SK-N-DZ (cell line): ENCODE measurements at regions not wholly inside any gene's neighbourhood (a gene's known extent, or its start where the extent isn't known, plus 50 kb on each side); places are given as distances from the start of the nearest gene placed in this dataset.

Experiments
- DNase-seq: peaks from one replicate; pipeline ENCODE4 v3.0.0-alpha.2; 2015; ENCODE audit warnings: low spot score

DNA sequence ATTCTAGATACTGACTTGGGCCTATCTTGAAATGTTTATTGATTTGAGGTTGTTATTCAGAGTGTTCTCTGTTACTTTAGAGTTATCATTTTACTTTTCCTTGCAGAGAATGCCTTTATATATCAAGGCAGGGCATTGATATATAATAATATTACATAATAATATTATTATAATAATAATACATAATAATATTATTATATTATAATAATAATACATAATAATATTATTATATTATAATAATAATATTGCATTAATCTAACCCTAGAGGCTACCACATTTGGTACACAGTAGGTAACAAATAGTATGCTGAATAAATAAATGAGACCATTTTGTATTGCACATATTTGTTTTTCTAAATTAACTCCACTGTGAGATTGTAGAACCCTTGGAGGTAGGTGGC is 216.3 kb downstream of the EFHB start:
- DNase-seq, result no peak

DNA sequence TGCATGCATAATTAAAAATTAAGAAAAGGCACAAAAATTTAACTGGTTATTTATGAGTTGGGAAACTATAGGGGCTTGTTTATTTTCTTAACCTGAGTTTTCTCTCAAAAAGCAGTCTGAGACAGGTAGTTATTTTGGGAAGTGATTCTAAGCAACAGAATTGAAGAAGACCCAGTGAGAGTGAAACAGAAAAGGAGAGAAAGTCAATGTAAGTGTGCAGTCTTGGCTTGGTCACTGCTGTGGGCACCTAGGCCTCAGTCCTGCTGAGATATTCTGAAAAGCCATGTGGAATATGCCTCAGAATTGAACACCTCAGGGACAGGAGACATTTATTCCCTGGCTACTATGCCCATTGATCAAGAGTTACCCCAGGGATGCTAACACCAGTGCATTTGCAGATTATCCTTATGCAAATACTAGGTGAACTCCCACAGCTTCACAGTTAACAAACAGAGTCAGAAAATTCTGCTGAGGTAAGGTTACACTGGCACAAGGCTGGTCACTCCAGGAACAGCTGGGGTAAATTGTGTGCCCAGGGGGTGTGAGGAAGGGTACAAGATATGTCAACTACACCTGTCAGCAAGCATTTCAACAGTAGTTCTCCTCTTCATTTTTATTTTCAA is 222.7 kb downstream of the EFHB start:
- no peak for DNase-seq

DNA sequence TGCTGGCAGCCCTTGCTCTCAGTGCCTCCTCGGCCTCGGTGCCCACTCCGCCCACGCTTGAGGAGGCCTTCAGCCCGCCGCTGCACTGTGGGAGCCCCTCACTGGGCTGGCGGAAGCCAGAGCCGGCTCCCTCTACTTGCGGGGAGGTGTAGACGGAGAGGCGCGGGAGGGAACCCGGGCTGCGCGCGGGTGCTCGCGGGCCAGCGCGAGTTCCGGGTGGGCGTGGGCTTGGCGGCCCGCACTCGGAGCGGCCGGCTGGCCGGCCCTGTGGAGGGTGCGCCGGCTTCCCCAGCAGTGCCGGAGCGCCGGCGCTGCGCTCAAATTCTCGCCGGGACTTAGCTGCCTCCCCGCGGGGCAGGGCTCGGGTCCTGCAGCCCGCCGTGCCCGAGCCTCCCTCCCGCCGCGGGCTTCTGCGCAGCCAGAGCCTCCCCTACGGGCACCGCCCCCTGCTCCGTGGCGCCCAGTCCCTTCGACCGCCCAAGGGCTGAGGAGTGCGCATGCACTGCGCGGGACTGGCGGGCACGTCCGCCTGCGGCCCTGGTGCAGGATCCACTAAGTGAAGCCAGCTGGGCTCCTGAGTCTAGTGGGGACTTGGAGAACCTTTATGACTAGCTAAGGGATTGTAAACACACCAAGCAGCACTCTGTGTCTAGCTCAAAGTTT is 231.5 kb downstream of the EFHB start:
- DNase-seq, result no peak

DNA sequence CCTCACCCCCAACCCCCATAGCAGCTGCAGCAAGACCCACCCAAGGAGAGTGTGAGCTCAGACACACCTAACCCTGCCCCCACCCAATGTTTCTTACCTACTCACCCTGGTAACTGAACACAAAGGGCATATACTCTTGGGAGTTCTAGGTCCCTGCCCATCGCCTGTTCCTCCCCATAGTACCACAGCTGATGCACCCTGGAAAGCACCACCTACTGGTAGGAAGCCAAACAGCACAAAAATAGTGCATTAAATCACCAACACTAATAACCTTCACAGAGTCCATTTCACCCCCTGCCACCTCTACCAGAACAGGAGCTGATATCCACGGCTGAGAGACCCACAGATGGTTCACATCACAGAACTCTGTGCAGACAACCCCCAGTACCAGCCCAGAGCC is 245.2 kb downstream of the EFHB start:
- no peak for DNase-seq

DNA sequence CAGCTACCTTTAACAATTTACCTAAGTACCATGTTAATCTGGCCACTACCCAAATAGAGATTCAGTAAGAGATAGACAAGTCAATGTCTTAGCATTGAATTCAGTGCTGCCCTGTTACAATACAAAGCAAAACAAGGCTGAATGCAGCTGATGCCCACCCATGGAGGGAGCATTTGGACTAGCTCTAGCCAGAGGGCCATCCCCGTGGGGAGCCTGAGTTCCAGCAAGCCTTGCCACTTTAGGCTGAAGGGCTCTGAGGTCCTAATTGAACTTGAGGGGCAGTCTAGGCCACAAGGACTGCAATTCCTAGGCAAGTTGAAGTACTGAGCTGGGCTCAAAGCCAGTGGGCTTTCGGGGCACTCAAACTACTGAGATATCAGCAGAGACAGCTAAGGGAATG is 265.9 kb downstream of the EFHB start:
- DNase-seq, result no peak

DNA sequence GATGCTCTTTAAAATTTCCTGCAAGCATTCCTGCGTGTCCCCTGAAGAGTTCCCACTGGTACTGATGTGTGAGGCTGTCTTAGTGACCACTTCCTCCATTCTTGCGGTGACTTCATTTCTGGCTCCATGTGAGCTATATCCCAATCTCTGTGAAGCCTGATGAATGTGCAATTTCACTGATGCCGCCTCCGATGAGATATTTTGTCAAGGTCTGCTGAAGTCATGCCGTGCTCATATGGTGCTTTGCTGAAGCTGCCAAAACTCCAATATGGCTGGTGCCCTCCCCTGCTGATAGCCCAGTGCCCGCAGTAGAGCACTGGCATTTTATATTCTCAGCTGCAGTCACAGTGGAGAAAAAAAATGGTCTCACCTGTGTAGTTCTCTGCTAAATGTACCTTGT is 271.5 kb downstream of the EFHB start:
- no peak for DNase-seq

DNA sequence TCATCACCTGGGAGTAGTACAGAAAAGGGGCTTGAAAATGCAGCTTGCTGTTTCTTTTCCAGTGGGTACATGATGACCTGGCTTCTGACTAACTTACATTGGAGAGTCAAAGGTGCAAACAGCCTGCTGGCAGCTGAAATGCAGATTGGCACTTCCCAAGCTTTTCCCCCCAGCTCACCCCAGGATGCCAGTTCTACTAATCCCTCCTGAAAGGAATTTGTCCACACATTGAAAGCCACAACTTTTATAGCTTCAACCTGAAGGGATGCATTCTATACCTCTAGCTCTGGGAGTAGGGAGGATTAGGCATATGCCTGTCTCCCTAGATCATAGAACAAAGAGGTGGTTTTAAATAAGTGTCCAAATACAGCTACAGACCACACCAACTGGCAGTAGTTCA is 281.7 kb downstream of the EFHB start:
- DNase-seq, result no peak

DNA sequence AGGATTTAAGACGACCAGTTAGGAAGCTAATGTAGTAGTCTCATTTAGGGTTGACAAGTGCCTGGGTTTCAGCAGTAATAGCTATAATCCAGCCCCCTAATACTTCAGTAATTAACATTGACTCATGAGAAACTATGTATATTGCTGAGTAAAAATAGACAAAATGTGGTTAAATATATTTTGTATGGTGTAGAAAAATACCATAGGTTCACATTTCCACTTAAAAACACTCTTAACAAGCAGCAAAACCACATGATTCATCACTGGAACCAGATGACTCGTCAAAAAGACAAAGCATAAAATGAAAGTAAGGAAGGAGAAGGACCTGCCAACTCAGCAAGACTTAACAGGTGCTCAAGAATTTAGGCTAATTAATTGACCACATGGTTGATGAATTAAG is 288.9 kb downstream of the EFHB start:
- DNase-seq, result no peak

DNA sequence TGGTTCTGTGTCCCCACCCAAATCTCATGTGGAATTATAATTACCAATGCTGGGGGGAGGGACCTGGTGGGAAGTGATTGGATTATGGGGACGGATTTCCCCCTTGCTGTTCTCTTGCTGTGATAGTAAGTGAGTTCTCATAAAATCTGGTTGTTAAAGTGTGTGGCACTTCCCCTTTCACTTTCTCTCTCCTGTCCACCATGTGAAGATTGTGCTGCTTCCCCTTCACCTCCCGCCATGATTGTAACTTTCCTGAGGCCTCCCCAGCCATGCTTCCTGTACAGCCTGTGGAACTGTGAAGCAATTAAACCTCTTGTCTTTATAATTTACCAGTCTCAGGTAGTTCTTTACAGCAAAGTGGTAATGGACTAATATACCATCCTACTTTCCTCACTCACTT is 289.6 kb downstream of the EFHB start:
- DNase-seq, result no peak

DNA sequence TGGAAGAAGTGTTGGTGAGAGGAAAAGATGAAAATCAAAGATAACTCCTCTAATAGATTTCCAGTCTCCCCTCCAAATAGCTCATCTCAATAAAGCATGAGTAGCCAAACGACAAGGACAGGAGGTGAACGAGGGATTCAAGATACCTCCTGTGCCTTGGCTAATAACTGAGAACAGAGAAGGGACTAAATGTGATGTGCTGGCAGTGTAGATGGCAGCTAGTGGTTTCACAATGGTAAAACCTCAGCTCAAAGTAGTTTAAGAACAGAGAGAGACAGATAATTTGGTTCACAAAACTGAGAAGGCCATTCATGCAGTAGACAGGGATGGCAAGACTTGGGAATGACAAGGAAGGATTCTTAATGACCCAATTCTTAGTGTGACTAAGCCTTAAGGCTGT is 292.6 kb downstream of the EFHB start:
- DNase-seq, result no peak

DNA sequence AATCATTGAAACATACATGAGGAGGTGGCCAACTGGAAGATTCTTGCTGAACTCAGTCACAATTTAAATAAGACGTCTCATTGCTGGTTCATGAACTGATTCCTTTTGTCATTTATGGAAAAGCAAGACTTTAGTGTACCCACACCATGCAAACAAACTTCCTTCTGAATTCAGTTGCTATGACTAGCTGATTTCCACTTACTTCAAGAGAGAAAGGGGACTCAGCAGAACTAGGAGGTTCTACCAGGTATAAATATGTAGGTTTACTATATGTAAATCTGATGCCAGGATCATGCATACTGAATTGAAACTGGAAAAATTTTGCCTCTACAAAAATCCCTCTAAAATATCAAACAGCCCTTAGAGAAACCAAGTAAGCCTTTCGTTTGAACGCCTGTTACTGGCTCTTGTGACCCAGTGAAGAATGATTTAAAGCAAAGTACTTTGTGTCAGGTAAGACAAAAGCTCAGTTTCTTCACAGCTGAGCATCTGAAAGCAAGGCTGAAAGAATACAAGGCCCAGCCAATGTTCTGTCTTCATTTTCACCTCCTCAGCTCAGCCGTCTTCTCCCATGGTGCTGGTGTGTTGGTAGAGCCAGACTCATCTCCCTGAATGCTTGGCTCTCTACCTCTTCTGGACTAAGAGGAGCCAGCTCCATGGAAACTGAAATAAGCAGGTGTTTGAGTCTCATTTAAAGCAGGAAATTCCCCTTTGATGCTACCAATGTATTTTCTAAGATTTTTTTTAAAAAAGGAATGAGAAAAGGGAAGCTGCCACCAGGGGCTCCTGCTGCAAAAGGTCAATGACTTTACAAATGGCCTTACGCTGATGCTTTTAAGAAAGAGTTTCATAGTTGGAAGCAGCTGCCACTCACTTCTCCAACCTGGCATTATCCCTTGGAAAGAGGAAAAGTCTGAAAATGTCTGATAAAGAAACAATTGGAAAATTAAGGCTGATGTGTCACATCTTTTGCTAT is 301.6 kb downstream of the EFHB start:
- DNase-seq, result no peak

DNA sequence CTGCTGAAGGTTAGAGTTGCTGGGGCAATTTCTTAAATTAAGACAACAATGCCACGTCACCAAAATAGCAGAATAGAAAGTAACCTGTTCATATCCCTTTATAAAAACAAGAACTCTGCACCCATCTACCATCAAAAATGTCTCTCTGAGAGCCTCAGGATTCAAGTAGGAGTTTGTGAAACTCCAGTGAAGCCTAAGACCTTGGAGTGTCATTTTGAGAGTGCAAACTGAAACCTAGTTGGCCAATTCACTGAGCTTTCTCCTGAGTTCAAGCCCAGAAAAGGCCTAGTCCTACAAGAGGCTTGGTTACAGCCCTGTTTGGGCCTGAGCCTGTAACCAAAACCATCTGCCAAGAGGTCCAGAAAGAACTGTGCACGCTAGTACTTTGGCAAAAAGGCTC is 335.1 kb downstream of the EFHB start:
- DNase-seq, result no peak

DNA sequence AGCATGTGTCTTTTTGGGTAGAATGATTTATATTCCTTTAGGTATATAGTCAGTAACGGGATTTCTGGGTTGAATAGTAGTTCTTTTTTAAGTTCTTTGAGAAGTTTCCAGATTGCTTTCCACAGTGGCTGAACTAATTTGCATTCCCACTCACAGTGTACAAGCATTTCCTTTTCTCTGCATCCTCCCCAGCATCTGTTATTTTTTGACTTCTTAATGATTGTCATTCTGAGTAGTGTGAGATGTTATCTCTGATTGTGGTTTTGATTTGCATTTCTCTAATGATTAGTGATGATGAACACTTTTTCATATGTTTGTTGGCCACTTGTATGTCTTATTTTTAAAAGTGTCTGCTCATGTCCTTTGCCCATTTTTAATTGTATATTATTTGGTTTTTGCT is 337.6 kb downstream of the EFHB start:
- no peak for DNase-seq

DNA sequence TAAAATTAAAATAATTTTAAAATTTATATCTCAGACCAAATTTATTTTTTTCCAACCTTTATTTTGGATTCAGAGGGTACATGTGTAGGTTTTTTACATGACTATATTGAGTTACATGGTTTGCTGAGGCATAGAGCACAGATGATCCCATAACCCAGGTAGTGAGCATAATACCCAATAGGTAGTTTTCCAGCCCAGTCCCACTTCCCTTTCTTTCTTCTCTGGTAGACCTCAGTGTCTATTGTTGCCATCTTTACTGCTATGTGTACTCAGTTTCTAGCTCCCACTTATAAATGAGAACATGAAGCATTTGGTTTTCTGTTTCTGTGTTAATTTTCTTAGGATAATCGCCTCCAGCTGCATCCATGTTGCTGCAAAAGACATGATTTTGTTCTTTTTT is 338.1 kb downstream of the EFHB start:
- no peak for DNase-seq
